Right lobe of liver (tissue), 6 donors: ENCODE measurements at regions not wholly inside any gene's neighbourhood (a gene's known extent, or its start where the extent isn't known, plus 50 kb on each side); places are given as distances from the start of the nearest gene placed in this dataset.

Experiments
- ATAC-seq, 4 donors: fragments of 200-7000 bp; cut with Tn5 transposase; one replicate each; pipeline ENCODE4 v1.9.1; 2020; ENCODE audit warnings: mild to moderate bottlenecking in 4 of 4, moderate library complexity in 4 of 4
- DNase-seq, 3 donors: peaks; one replicate each; pipeline ENCODE4 v3.0.0-alpha.2; 2020
- H3K27ac ChIP-seq, 3 donors: fragments of 200-600 bp; one replicate each; pipeline ENCODE4 v1.8.0; 2022
- H3K27me3 ChIP-seq, 2 donors: fragments of 200-600 bp; one replicate each; pipeline ENCODE4 v1.8.0; 2022
- H3K36me3 ChIP-seq, 4 donors: fragments of 200-600 bp; sonication (generic) in 1 of 4; one replicate each; pipeline versions ENCODE4 v1.5.1 to v1.8.0; 2017 to 2022; ENCODE audit warnings: control low read depth in 1 of 4
- H3K4me1 ChIP-seq, 4 donors: fragments of 200-600 bp; sonication (generic) in 1 of 4; one replicate each; pipeline versions ENCODE4 v1.5.1 to v1.8.0; 2017 to 2022; ENCODE audit warnings: control low read depth in 1 of 4
- H3K4me3 ChIP-seq, 3 donors: fragments of 200-600 bp; one replicate each; pipeline ENCODE4 v1.8.0; 2022
- H3K9me3 ChIP-seq, 4 donors: fragments of 200-600 bp; sonication (generic) in 1 of 4; one replicate each; pipeline versions ENCODE4 v1.5.1 to v1.8.0; 2017 to 2022; ENCODE audit warnings: control low read depth in 1 of 4
- POLR2A ChIP-seq: fragments of 450-650 bp; IDR thresholded peaks from one replicate; pipeline ENCODE4 v1.6.1; 2017; ENCODE audit warnings: antibody characterized with exemption, mild to moderate bottlenecking
- WGBS: methylation state at CpG from one replicate; pipeline ENCODE4 v1.1.6; 2018; ENCODE audit warnings: low coverage, low lambda C conversion rate; ENCODE audit not compliant: insufficient coverage; ENCODE audit errors: missing lambda C conversion rate; 5-methylcytosine and 5-hydroxymethylcytosine counted together
- intact Hi-C, 2 donors: fragments of 100-400 bp; cut with DNase I; formaldehyde crosslinking; loops; one replicate each; pipeline versions ENCODE4 v1.11.2 to v1.14.1; 2022
- TF ChIP-seq, protein P1 (sequence below), 4 donors: fragments of 200-600 bp in 3 of 4; fragments of 450-650 bp in 1 of 4; IDR thresholded peaks; one replicate each; pipeline versions ENCODE4 v1.5.1 to v1.8.0; 2016 to 2022; ENCODE audit warnings: antibody characterized with exemption in 4 of 4, mild to moderate bottlenecking in 2 of 4
- donor health status: DM: no; HTN: yes; CAD: no.
- donor health status: DM: no; HTN: no; CAD: no.
- donor health status: DM: no; HTN: no; CAD: no.
- donor health status: DM: no; HTN: yes; CAD: no.
- donor health status: DM: no; HTN: yes; CAD: no.

DNA sequence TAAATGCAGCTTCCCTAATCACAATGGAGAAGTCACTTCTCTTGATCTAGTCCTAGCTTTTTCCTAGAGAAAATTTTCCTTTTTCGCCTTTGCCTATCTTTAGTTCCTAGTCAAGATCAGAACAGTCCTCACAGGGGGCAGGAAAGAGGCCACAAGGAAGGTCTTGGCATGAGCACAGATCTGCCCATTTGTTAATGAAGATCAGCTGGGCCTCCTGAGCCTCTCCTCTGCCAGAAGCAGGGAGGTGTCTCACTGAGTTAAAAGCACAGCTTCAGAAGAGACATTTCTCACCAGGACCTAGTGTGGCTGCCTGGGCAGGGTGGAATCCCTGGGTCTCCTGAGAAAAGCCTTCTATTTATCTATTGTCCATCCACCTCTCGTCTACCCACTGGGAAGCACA, 357.8 kb downstream of the TMEM38B start:
- DNase-seq = no peak
- TF ChIP-seq, protein P1, sequence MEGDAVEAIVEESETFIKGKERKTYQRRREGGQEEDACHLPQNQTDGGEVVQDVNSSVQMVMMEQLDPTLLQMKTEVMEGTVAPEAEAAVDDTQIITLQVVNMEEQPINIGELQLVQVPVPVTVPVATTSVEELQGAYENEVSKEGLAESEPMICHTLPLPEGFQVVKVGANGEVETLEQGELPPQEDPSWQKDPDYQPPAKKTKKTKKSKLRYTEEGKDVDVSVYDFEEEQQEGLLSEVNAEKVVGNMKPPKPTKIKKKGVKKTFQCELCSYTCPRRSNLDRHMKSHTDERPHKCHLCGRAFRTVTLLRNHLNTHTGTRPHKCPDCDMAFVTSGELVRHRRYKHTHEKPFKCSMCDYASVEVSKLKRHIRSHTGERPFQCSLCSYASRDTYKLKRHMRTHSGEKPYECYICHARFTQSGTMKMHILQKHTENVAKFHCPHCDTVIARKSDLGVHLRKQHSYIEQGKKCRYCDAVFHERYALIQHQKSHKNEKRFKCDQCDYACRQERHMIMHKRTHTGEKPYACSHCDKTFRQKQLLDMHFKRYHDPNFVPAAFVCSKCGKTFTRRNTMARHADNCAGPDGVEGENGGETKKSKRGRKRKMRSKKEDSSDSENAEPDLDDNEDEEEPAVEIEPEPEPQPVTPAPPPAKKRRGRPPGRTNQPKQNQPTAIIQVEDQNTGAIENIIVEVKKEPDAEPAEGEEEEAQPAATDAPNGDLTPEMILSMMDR (IDR thresholded peaks at IDR 0.05) = no peak
- TF ChIP-seq POLR2A = no peak
- 75% methylated on average over 2 of the region's 2 CpGs for WGBS
- H3K36me3 ChIP-seq = no peaks in the 10 kb centered on the region
- H3K27me3 ChIP-seq = no peaks in the 10 kb centered on the region
- H3K9me3 ChIP-seq = no peaks in the 10 kb centered on the region
- ATAC-seq = no peak
- H3K27ac ChIP-seq = no peak overlapping the region
- no peak overlapping the region for H3K4me3 ChIP-seq
- no peaks in the 10 kb centered on the region for H3K4me1 ChIP-seq
- intact Hi-C loops = no loop called here

DNA sequence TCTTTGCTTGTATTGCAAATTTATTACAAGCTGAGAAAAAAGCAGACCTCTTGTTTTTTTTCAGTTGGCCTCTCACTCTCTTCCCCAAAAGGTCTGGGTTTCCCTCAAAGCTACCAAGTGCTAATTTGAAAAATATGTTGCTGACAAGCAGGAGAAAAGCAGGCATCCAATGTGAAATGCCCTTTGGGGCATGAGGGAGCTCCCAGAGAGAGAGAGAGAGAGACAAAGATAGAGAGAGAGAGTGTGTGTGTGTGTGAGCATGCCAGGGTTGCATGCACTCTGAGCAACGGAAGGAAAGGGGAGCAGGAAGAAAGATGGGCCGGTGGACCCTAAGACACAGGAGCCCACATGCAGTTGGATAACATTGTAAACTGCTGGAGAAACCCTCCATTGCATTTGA, 358.4 kb downstream of the TMEM38B start:
- WGBS = 55% methylated on average over 2 of the region's 2 CpGs
- DNase-seq (no peak), ATAC-seq (no peak)
- no peaks in the 10 kb centered on the region for H3K9me3 ChIP-seq
- TF ChIP-seq POLR2A = no peak
- TF ChIP-seq, protein P1 (IDR thresholded peaks at IDR 0.05) = no peak
- no peaks in the 10 kb centered on the region for H3K27me3 ChIP-seq
- H3K4me3 ChIP-seq = no peak overlapping the region
- H3K36me3 ChIP-seq = no peaks in the 10 kb centered on the region
- H3K27ac ChIP-seq = no peak overlapping the region
- H3K4me1 ChIP-seq = no peaks in the 10 kb centered on the region
- intact Hi-C loops = no loop called here

DNA sequence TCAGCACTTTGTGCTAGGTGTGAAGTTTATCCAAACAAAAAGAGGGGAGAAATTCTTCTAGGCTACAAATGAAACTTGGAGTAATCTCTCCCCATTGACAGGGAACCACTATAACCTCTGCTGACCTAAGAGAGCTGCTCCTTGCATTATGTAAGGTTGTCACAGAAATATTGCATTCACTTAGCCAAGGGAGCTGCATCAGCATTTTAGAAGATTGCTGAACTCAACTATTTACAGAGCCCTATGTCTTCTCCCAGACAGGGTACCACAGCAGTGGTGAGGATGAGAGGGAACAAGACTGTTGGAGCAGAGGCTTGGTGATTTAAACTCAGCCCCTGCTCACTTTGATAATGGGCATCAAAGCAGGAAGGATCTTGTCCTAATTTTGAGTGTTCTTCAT, 362.0 kb downstream of the TMEM38B start:
- intact Hi-C loops = no loop called here
- no peaks in the 10 kb centered on the region for H3K36me3 ChIP-seq
- DNase-seq = no peak
- no peaks in the 10 kb centered on the region for H3K4me1 ChIP-seq
- TF ChIP-seq, protein P1 (IDR thresholded peaks at IDR 0.05) = no peak
- no peak for TF ChIP-seq POLR2A
- no peaks in the 10 kb centered on the region for H3K9me3 ChIP-seq
- no peak overlapping the region for H3K4me3 ChIP-seq
- no peak for ATAC-seq
- H3K27me3 ChIP-seq = no peaks in the 10 kb centered on the region
- no peak overlapping the region for H3K27ac ChIP-seq

DNA sequence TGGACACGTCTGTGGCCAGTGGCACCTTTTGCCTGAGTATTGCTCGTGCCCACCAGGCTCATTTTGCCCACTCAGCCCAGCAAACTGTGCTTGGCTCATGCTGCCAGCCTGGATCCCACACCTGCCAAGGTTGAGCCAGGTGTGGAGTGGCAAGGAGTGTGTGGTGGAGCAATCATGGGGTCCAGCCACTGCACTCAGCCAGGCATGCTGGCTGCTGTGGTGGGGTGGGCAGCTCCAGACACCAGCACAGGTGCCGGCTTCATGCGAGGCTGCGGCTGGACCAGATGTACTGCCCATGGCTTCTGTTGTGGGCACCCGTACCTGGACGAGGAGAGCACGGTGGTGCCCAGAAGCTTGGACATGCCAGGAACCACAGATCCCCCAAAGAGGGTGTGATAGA, 364.1 kb downstream of the TMEM38B start:
- WGBS = 91% methylated on average over 2 of the region's 8 CpGs
- Histone ChIP-seq H3K4me1 (no peaks in the 10 kb centered on the region), H3K27me3 (no peaks in the 10 kb centered on the region), H3K9me3 (no peaks in the 10 kb centered on the region), H3K27ac (no peak overlapping the region), H3K4me3 (no peak overlapping the region), H3K36me3 (no peaks in the 10 kb centered on the region)
- TF ChIP-seq POLR2A = no peak
- TF ChIP-seq, protein P1 (IDR thresholded peaks at IDR 0.05) = no peak
- intact Hi-C loops = no loop called here
- no peak for ATAC-seq
- no peak for DNase-seq

DNA sequence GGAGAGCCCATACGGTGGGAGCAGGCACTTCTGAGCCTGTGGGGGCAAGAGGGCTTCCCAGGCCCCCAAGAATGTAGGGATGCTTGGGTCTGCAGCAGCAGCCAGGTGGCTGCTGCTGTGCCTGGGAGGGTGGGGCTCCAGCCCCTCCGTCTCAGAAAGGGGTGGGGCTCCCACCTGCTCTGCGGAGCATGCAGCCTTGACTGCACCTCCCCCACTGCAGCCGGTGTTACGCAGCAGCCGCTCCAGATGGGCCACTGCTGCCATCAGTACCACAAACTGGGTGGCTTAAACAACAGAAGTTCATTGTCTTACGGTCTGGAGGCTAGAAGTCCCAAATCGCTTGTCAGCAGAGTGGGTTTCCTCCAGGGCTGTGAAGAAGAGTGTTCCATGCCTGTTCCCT, 365.5 kb downstream of the TMEM38B start:
- Histone ChIP-seq H3K27ac (no peak overlapping the region), H3K4me3 (no peak overlapping the region), H3K4me1 (no peaks in the 10 kb centered on the region), H3K9me3 (no peaks in the 10 kb centered on the region), H3K36me3 (no peaks in the 10 kb centered on the region), H3K27me3 (no peaks in the 10 kb centered on the region)
- ATAC-seq = no peak
- no peak for TF ChIP-seq POLR2A
- TF ChIP-seq, protein P1 (IDR thresholded peaks at IDR 0.05) = no peak
- intact Hi-C loops = no loop called here
- DNase-seq = no peak
- no CpG with 5 or more reads among the region's 8 CpGs for whole genome bisulfite sequencing
